8988T (cell line): ENCODE measurements at regions not wholly inside any gene's neighbourhood (a gene's known extent, or its start where the extent isn't known, plus 50 kb on each side); places are given as distances from the start of the nearest gene placed in this dataset.
"Not testable (repeated sequence)": the region's sequence is repeated elsewhere in the genome, so short reads cannot be mapped to it uniquely, and the experiment has no call there.

ENCODE experiments used
- DNase-seq: peaks from one replicate; pipeline ENCODE4 v3.0.0; 2011

GRCh38 chr3:17820704-17821103, 78.3 kb upstream of the TBC1D5 start:
- no peak for DNase-seq

GRCh38 chr3:17820275-17820674, 77.8 kb upstream of the TBC1D5 start:
- no peak for DNase-seq

- DNase-seq: not testable (repeated sequence)
These were observed 75.5 kb upstream of the TBC1D5 start for GRCh38 chr3:17817973-17818372.

- no peak for DNase-seq
These were observed 75.1 kb upstream of the TBC1D5 start for GRCh38 chr3:17817545-17817944.

- not testable (repeated sequence) for DNase-seq
These were observed 74.4 kb upstream of the TBC1D5 start for GRCh38 chr3:17816839-17817238.

- not testable (repeated sequence) for DNase-seq
These were observed 69.9 kb upstream of the TBC1D5 start for GRCh38 chr3:17812328-17812727.

- no peak for DNase-seq
These were observed 69.2 kb upstream of the TBC1D5 start for GRCh38 chr3:17811646-17812045.

- no peak for DNase-seq
These were observed 68.3 kb upstream of the TBC1D5 start for GRCh38 chr3:17810759-17811158.

GRCh38 chr3:17808994-17809393, 66.6 kb upstream of the TBC1D5 start:
- no peak for DNase-seq

- no peak for DNase-seq
These were observed 64.4 kb upstream of the TBC1D5 start for GRCh38 chr3:17806876-17807275.

- no peak for DNase-seq
These were observed 63.8 kb upstream of the TBC1D5 start for GRCh38 chr3:17806201-17806600.

GRCh38 chr3:17805461-17805940, 63.1 kb upstream of the TBC1D5 start:
- DNase-seq: no peak

GRCh38 chr3:17802950-17803349, 60.5 kb upstream of the TBC1D5 start:
- DNase-seq: no peak

- DNase-seq: no peak
These were observed 58.7 kb upstream of the TBC1D5 start for GRCh38 chr3:17801131-17801530.

GRCh38 chr3:17800232-17800631, 57.8 kb upstream of the TBC1D5 start:
- peak; percentile 49 for DNase-seq

- DNase-seq: no peak
These were observed 56.9 kb upstream of the TBC1D5 start for GRCh38 chr3:17799312-17799711.

GRCh38 chr3:17798000-17798399, 55.6 kb upstream of the TBC1D5 start:
- DNase-seq: no peak

GRCh38 chr3:17795711-17796110, 53.3 kb upstream of the TBC1D5 start:
- DNase-seq: no peak

GRCh38 chr3:17795280-17795679, 52.8 kb upstream of the TBC1D5 start:
- no peak for DNase-seq

GRCh38 chr3:17793542-17794195, 51.2 kb upstream of the TBC1D5 start:
- no peak for DNase-seq
